ENCODE measurements at regions not wholly inside any gene's neighbourhood (a gene's known extent, or its start where the extent isn't known, plus 50 kb on each side); places are given as distances from the start of the nearest gene placed in this dataset.
"Not testable (repeated sequence)": the region's sequence is repeated elsewhere in the genome, so short reads cannot be mapped to it uniquely, and the experiment has no call there.

- Histone ChIP-seq H3K9me3 (no peaks in the 10 kb centered on the region), H3K36me3 (no peaks in the 10 kb centered on the region), H3K4me1 (no peaks in the 10 kb centered on the region), H3K4me3 (replicated peaks in 1 of 3) (no peak overlapping the region), H3K27me3 (no peaks in the 10 kb centered on the region), H3K27ac (no peak overlapping the region)
- TF ChIP-seq POLR2A (IDR thresholded peaks at IDR 0.05): no peak
- TF ChIP-seq CTCF (IDR thresholded peaks at IDR 0.05): no peak
- intact Hi-C loops (cut with DNase I): no loop called here
- DNase-seq: no peak
- 87 to 89% methylated on average over 3 of the region's 3 CpGs for WGBS, 2 donors
These were observed 312.9 kb downstream of the NAF1 start for GRCh38 chr4:162853788-162854187.

GRCh38 chr4:162852642-162853041, 314.0 kb downstream of the NAF1 start:
- intact Hi-C loops (cut with DNase I): no loop called here
- DNase-seq: no peak
- Histone ChIP-seq H3K4me3 (replicated peaks in 1 of 3) (no peak overlapping the region), H3K36me3 (no peaks in the 10 kb centered on the region), H3K4me1 (no peaks in the 10 kb centered on the region), H3K27ac (no peak overlapping the region), H3K27me3 (no peaks in the 10 kb centered on the region), H3K9me3 (no peaks in the 10 kb centered on the region)
- TF ChIP-seq CTCF (IDR thresholded peaks at IDR 0.05) (no peak), POLR2A (IDR thresholded peaks at IDR 0.05) (no peak)
- 72 to 82% methylated on average over 4 of the region's 4 CpGs for WGBS, 2 donors

GRCh38 chr4:162851241-162851758, 315.4 kb downstream of the NAF1 start:
- DNase-seq; H3K27me3 ChIP-seq; H3K27ac ChIP-seq; H3K9me3 ChIP-seq; intact Hi-C loops (cut with DNase I); H3K36me3 ChIP-seq; H3K4me3 ChIP-seq (replicated peaks in 1 of 3); H3K4me1 ChIP-seq: not testable (repeated sequence)
- WGBS, 2 donors: 87 to 89% methylated on average over 6 of the region's 6 CpGs

GRCh38 chr4:162849937-162850336, 316.8 kb downstream of the NAF1 start:
- Histone ChIP-seq H3K4me3 (replicated peaks in 1 of 3) (no peak overlapping the region), H3K27me3 (no peaks in the 10 kb centered on the region), H3K9me3 (no peaks in the 10 kb centered on the region), H3K27ac (no peak overlapping the region), H3K36me3 (no peaks in the 10 kb centered on the region), H3K4me1 (no peaks in the 10 kb centered on the region)
- intact Hi-C loops (cut with DNase I): no loop called here
- TF ChIP-seq POLR2A (IDR thresholded peaks at IDR 0.05) (no peak), CTCF (IDR thresholded peaks at IDR 0.05) (no peak)
- DNase-seq: no peak

GRCh38 chr4:162847945-162848549, 318.6 kb downstream of the NAF1 start:
- TF ChIP-seq POLR2A (IDR thresholded peaks at IDR 0.05): no peak
- Histone ChIP-seq H3K9me3 (no peaks in the 10 kb centered on the region), H3K27ac (no peak overlapping the region), H3K27me3 (no peaks in the 10 kb centered on the region), H3K36me3 (no peaks in the 10 kb centered on the region), H3K4me3 (replicated peaks in 1 of 3) (no peak overlapping the region), H3K4me1 (no peaks in the 10 kb centered on the region)
- 78 to 86% methylated on average over 1 of the region's 1 CpG for WGBS, 2 donors
- DNase-seq: no peak
- intact Hi-C loops (cut with DNase I): no loop called here

GRCh38 chr4:162841753-162842152, 324.9 kb downstream of the NAF1 start:
- WGBS, 2 donors: 18 to 32% methylated on average over 1 of the region's 1 CpG

More at GRCh38 chr4:162841753-162842152, 324.9 kb downstream of the NAF1 start:
- Histone ChIP-seq H3K4me1 (no peaks in the 10 kb centered on the region), H3K27me3 (no peaks in the 10 kb centered on the region), H3K9me3 (no peaks in the 10 kb centered on the region), H3K27ac (no peak overlapping the region), H3K4me3 (replicated peaks in 1 of 3) (no peak overlapping the region), H3K36me3 (no peaks in the 10 kb centered on the region)
- no peak for DNase-seq
- TF ChIP-seq POLR2A (IDR thresholded peaks at IDR 0.05) (no peak), CTCF (IDR thresholded peaks at IDR 0.05) (no peak)
- intact Hi-C loops (cut with DNase I): no loop called here
